Mesendoderm (in vitro differentiated cells): ENCODE measurements at regions not wholly inside any gene's neighbourhood (a gene's known extent, or its start where the extent isn't known, plus 50 kb on each side); places are given as distances from the start of the nearest gene placed in this dataset.
A peak's percentile ranks its signal among the peaks of the same experiment; 100 is the strongest.

Source experiments
- DNase-seq: peaks from one replicate; pipeline ENCODE4 v3.0.0; 2013
- H2AK5ac ChIP-seq: 2 replicates; pipeline ENCODE4 v1.6.1; 2013; ENCODE audit warnings: low read length, inconsistent platforms
- H2BK120ac ChIP-seq: 2 replicates; pipeline ENCODE4 v1.6.1; 2013; ENCODE audit warnings: low read depth, mild to moderate bottlenecking, low read length, moderate library complexity, mixed read lengths
- H2BK15ac ChIP-seq: replicated peaks from 2 replicates; pipeline ENCODE4 v1.6.1; 2013; ENCODE audit warnings: low read depth, mild to moderate bottlenecking, moderate library complexity
- H2BK5ac ChIP-seq: 2 replicates; pipeline ENCODE4 v1.6.1; 2013; ENCODE audit warnings: low read length, inconsistent platforms
- H3K18ac ChIP-seq: 2 replicates; pipeline ENCODE4 v1.6.1; 2013; ENCODE audit warnings: mild to moderate bottlenecking, low read length, mixed read lengths
- H3K23ac ChIP-seq: one replicate; pipeline ENCODE4 v1.6.1; 2013; ENCODE audit warnings: low read length
- H3K27ac ChIP-seq: 2 replicates; pipeline ENCODE4 v1.5.1; 2013; ENCODE audit warnings: low read depth, mild to moderate bottlenecking, inconsistent platforms, low read length, moderate library complexity
- H3K27me3 ChIP-seq: 2 replicates; pipeline ENCODE4 v1.6.1; 2013; ENCODE audit warnings: low read length, control low read depth, mild to moderate bottlenecking, inconsistent platforms; ENCODE audit not compliant: insufficient read depth, poor library complexity
- H3K36me3 ChIP-seq: 2 replicates; pipeline ENCODE4 v1.6.1; 2013; ENCODE audit warnings: low read length, inconsistent platforms; ENCODE audit not compliant: control insufficient read depth, insufficient read depth
- H3K4ac ChIP-seq: one replicate; pipeline ENCODE4 v1.6.1; 2013; ENCODE audit warnings: low read depth, mild to moderate bottlenecking, low read length, moderate library complexity
- H3K4me1 ChIP-seq: 2 replicates; pipeline ENCODE4 v1.6.1; 2013; ENCODE audit warnings: low read depth, low read length, inconsistent platforms; ENCODE audit not compliant: control insufficient read depth
- H3K4me2 ChIP-seq: 2 replicates; pipeline ENCODE4 v1.6.1; 2013; ENCODE audit warnings: low read length
- H3K4me3 ChIP-seq: 2 replicates; pipeline ENCODE4 v1.5.1; 2013; ENCODE audit warnings: mild to moderate bottlenecking, low read length
- H3K56ac ChIP-seq: one replicate; pipeline ENCODE4 v1.6.1; 2013; ENCODE audit warnings: low read length
- H3K79me1 ChIP-seq: 2 replicates; pipeline ENCODE4 v1.6.1; 2013; ENCODE audit warnings: low read length, inconsistent platforms
- H3K79me2 ChIP-seq: 2 replicates; pipeline ENCODE4 v1.6.1; 2013; ENCODE audit warnings: mild to moderate bottlenecking, low read length; ENCODE audit not compliant: control insufficient read depth, insufficient read depth
- H3K9ac ChIP-seq: 2 replicates; pipeline ENCODE4 v1.6.1; 2013; ENCODE audit warnings: low read length, inconsistent platforms
- H4K5ac ChIP-seq: one replicate; pipeline ENCODE4 v1.6.1; 2013; ENCODE audit warnings: low read length
- H4K8ac ChIP-seq: one replicate; pipeline ENCODE4 v1.6.1; 2013; ENCODE audit warnings: low read depth, mild to moderate bottlenecking, control low read depth, low read length, moderate library complexity
- WGBS: extraction: QIAGEN DNeasy Blood & Tissue Kit; methylation state at CpG from one replicate; pipeline ENCODE4 v1.1.7; 2013; ENCODE audit warnings: low lambda C conversion rate, missing lambda C conversion rate; ENCODE audit not compliant: insufficient coverage; ENCODE audit errors: extremely low coverage; 5-methylcytosine and 5-hydroxymethylcytosine counted together

GRCh38 chr11:104467404-104467803 lies 303.5 kb upstream of the PDGFD start:
- Histone ChIP-seq H3K36me3 (no peaks in the 10 kb centered on the region), H4K8ac (no peak overlapping the region), H3K27ac (no peak overlapping the region), H3K4me2 (no peak overlapping the region), H3K18ac (no peak overlapping the region), H2AK5ac (no peak overlapping the region), H4K5ac (no peak overlapping the region), H2BK120ac (no peak overlapping the region), H3K4ac (no peak overlapping the region), H3K79me1 (no peaks in the 10 kb centered on the region), H3K27me3 (no peaks in the 10 kb centered on the region), H3K56ac (no peak overlapping the region), H3K23ac (no peak overlapping the region), H3K9ac (no peak overlapping the region), H2BK5ac (no peak overlapping the region), H2BK15ac (no peak overlapping the region), H3K4me1 (no peaks in the 10 kb centered on the region), H3K79me2 (no peaks in the 10 kb centered on the region), H3K4me3 (no peak overlapping the region)
- peak; percentile 76 for DNase-seq

GRCh38 chr11:104465321-104465720 lies 301.4 kb upstream of the PDGFD start:
- DNase-seq = no peak
- no peak overlapping the region for H3K4ac ChIP-seq
- no peaks in the 10 kb centered on the region for H3K4me1 ChIP-seq
- H4K5ac ChIP-seq = no peak overlapping the region
- H3K27ac ChIP-seq = no peak overlapping the region
- H3K18ac ChIP-seq = no peak overlapping the region
- no peaks in the 10 kb centered on the region for H3K79me2 ChIP-seq
- no peaks in the 10 kb centered on the region for H3K27me3 ChIP-seq
- H2AK5ac ChIP-seq = no peak overlapping the region
- no peak overlapping the region for H3K4me2 ChIP-seq
- no peaks in the 10 kb centered on the region for H3K79me1 ChIP-seq
- H3K9ac ChIP-seq = no peak overlapping the region
- H2BK5ac ChIP-seq = no peak overlapping the region
- no CpG with 5 or more reads among the region's 1 CpG for WGBS
- H3K36me3 ChIP-seq = no peaks in the 10 kb centered on the region
- H2BK120ac ChIP-seq = no peak overlapping the region
- no peak overlapping the region for H3K4me3 ChIP-seq
- no peak overlapping the region for H4K8ac ChIP-seq
- no peak overlapping the region for H2BK15ac ChIP-seq
- no peak overlapping the region for H3K23ac ChIP-seq
- no peak overlapping the region for H3K56ac ChIP-seq

GRCh38 chr11:104464691-104465090 lies 300.7 kb upstream of the PDGFD start:
- Histone ChIP-seq H3K23ac (no peak overlapping the region), H3K4me2 (no peak overlapping the region), H3K36me3 (no peaks in the 10 kb centered on the region), H2BK5ac (no peak overlapping the region), H2BK120ac (no peak overlapping the region), H2BK15ac (no peak overlapping the region), H3K56ac (no peak overlapping the region), H3K27me3 (no peaks in the 10 kb centered on the region), H3K4ac (no peak overlapping the region), H4K5ac (no peak overlapping the region), H3K79me1 (no peaks in the 10 kb centered on the region), H2AK5ac (no peak overlapping the region), H3K4me1 (no peaks in the 10 kb centered on the region), H3K27ac (no peak overlapping the region), H4K8ac (no peak overlapping the region), H3K9ac (no peak overlapping the region), H3K18ac (no peak overlapping the region), H3K4me3 (no peak overlapping the region), H3K79me2 (no peaks in the 10 kb centered on the region)
- no peak for DNase-seq
- WGBS = no CpG with 5 or more reads among the region's 1 CpG

GRCh38 chr11:104462341-104462740 lies 298.4 kb upstream of the PDGFD start:
- Histone ChIP-seq H3K27me3 (no peaks in the 10 kb centered on the region), H4K8ac (no peak overlapping the region), H4K5ac (no peak overlapping the region), H3K4me3 (no peak overlapping the region), H2BK15ac (no peak overlapping the region), H3K79me1 (no peaks in the 10 kb centered on the region), H2AK5ac (no peak overlapping the region), H3K9ac (no peak overlapping the region), H2BK5ac (no peak overlapping the region), H3K36me3 (no peaks in the 10 kb centered on the region), H3K56ac (no peak overlapping the region), H3K27ac (no peak overlapping the region), H3K4ac (no peak overlapping the region), H3K79me2 (no peaks in the 10 kb centered on the region), H2BK120ac (no peak overlapping the region), H3K4me1 (no peaks in the 10 kb centered on the region), H3K18ac (no peak overlapping the region), H3K23ac (no peak overlapping the region), H3K4me2 (no peak overlapping the region)
- DNase-seq = no peak
- no CpG with 5 or more reads among the region's 2 CpGs for WGBS

- no peak overlapping the region for H2BK15ac ChIP-seq
- no peak overlapping the region for H3K27ac ChIP-seq
- no peaks in the 10 kb centered on the region for H3K4me1 ChIP-seq
- H2AK5ac ChIP-seq = no peak overlapping the region
- no peaks in the 10 kb centered on the region for H3K79me1 ChIP-seq
- no peak overlapping the region for H2BK5ac ChIP-seq
- no peak overlapping the region for H3K4me2 ChIP-seq
- H3K27me3 ChIP-seq = no peaks in the 10 kb centered on the region
- DNase-seq = no peak
- no peaks in the 10 kb centered on the region for H3K79me2 ChIP-seq
- H3K56ac ChIP-seq = no peak overlapping the region
- no CpG with 5 or more reads among the region's 4 CpGs for whole genome bisulfite sequencing
- no peak overlapping the region for H3K4me3 ChIP-seq
- no peaks in the 10 kb centered on the region for H3K36me3 ChIP-seq
- H4K8ac ChIP-seq = no peak overlapping the region
- H3K4ac ChIP-seq = no peak overlapping the region
- no peak overlapping the region for H2BK120ac ChIP-seq
- no peak overlapping the region for H4K5ac ChIP-seq
- no peak overlapping the region for H3K23ac ChIP-seq
- no peak overlapping the region for H3K9ac ChIP-seq
- H3K18ac ChIP-seq = no peak overlapping the region
Measured at GRCh38 chr11:104451197-104451893, 287.4 kb upstream of the PDGFD start.

- Histone ChIP-seq H3K27me3 (no peaks in the 10 kb centered on the region), H4K8ac (no peak overlapping the region), H2BK15ac (no peak overlapping the region), H3K79me2 (no peaks in the 10 kb centered on the region), H4K5ac (no peak overlapping the region), H3K56ac (no peak overlapping the region), H2AK5ac (no peak overlapping the region), H3K4me3 (no peak overlapping the region), H3K4me1 (no peaks in the 10 kb centered on the region), H3K18ac (no peak overlapping the region), H3K79me1 (no peaks in the 10 kb centered on the region), H2BK5ac (no peak overlapping the region), H3K23ac (no peak overlapping the region), H3K36me3 (no peaks in the 10 kb centered on the region), H3K27ac (no peak overlapping the region), H2BK120ac (no peak overlapping the region), H3K4me2 (no peak overlapping the region), H3K4ac (no peak overlapping the region), H3K9ac (no peak overlapping the region)
- DNase-seq = no peak
Measured at GRCh38 chr11:104443387-104443786, 279.4 kb upstream of the PDGFD start.
